Activated CD4-positive, alpha-beta T cell treated with anti-CD3 and anti-CD28 coated beads for 48 hours (primary cell): ENCODE measurements at regions not wholly inside any gene's neighbourhood (a gene's known extent, or its start where the extent isn't known, plus 50 kb on each side); places are given as distances from the start of the nearest gene placed in this dataset.
"Not testable (repeated sequence)": the region's sequence is repeated elsewhere in the genome, so short reads cannot be mapped to it uniquely, and the experiment has no call there.

Experiments
- DNase-seq: peaks from one replicate; pipeline ENCODE4 v3.0.0-alpha.2; 2020

DNA sequence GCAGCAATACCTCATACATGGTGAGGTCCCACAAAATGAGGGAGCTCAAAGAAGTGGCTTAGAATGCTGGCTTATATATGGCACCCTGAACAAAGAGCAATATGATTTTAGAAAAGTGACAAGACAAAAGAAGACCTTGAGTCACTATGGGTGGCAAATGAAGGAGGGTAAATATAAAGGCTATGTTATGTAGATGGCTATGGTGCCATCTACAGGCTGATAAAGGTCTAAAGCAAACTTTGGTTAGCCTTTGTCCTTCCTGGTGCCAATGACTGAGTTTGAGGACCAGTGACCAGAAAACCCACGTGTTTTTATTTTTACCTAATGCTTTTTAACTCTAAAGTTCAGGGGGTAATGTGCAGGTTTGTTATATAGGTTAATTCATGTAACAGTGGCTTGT, 151.8 kb downstream of the CCNG2 start:
- DNase-seq, result no peak

DNA sequence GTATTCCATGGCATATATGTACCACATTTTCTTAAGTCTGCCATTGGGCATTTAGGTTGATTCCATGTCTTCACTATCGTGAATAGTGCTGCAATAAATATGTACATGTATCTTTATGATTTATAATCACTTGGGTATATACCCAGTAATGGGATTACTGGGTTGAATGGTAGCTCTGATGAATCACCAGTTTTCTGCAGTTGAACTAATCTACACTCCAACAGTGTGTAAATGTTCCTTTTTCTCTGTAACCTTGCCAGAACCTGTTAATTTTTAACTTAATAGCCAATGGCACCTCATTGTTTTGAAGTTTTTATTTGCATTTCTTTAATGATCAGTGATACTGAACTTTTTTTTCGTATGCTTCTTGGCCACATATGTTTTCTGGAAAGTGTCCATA, 152.5 kb downstream of the CCNG2 start:
- no peak for DNase-seq

DNA sequence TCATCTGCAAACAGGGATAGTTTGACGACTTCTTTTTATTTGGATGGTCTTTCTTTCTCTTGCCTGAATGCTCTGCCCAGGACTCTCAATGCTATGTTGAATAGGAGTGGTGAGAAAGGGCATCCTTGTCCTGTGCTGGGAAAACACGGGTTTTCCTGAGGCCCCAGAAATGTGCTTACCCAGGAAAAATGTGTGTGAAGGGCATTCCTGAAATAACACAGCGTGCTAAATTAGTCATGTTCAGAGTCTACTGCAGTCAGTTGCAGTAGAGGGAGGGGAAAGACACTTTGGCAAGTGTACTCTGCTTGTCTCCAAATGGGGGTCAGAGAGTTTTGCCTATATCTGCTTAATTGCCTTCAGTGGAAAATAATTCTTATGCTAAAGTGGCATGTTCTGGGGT, 153.9 kb downstream of the CCNG2 start:
- DNase-seq, result no peak

DNA sequence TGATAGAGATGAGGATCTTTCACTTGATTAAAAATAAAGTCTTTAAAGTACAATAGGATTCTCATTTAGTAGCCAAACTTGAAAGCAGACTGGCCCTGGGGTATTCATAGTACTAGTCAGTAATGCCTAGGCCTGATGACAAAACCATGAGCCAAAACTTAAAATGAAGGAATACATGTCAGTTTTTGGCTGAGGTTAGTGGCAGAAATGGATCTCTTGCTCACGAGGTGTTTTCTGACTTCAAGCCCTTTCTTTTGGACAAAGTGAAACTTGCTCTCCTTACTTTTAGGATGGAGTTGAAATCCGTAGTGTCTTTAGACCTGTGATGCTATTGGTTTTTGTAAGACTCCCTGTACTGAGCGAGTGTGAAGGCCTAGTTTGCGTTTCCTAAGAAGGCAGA, 157.7 kb downstream of the CCNG2 start:
- DNase-seq, result no peak

DNA sequence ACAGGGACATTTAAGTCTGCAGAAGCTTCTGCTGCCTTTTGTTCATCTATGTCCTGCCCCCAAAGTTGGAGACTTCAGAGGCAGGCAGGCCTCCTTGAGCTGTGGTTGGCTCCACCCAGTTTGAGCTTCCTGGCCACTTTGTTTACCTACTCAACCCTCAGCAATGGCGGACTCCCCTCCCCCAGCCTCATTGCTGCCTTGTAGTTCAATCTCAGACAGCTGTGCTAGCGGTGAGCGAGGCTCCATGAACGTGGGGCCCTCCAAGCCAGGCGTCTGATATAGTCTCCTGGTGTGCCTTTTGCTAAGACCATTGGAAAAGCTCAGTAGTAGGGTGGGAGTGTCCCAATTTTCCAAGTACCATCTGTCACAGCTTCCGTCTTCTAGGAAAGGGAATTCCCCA, 170.1 kb downstream of the CCNG2 start:
- DNase-seq, result no peak

DNA sequence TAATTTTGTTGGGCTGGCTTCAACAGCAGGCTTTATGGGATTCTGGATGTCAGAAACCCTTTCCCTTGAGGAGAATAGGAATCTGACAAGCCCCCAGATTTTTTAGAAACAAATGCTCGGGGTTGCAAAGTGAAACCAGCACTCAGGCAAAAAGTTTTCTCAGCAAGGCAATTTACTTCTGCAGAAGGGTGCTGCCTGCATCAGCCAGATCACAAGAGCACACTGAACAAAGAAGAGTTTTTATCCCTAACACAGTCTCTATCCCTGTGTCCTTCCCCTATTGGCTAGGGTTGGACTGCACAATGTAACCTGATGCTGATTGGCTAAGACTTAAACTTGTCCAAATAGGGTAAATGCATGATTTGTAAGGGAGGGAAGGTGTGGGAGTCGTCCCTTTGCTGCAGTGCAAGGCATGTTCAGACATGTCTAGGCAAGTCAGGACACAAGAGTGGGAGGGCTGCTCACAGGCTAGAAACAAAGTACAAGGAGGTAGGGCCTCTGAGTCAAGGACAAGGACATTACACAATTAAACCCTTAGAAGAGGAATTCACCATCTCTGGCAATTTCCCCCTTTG, 175.8 kb downstream of the CCNG2 start:
- DNase-seq, result no peak

DNA sequence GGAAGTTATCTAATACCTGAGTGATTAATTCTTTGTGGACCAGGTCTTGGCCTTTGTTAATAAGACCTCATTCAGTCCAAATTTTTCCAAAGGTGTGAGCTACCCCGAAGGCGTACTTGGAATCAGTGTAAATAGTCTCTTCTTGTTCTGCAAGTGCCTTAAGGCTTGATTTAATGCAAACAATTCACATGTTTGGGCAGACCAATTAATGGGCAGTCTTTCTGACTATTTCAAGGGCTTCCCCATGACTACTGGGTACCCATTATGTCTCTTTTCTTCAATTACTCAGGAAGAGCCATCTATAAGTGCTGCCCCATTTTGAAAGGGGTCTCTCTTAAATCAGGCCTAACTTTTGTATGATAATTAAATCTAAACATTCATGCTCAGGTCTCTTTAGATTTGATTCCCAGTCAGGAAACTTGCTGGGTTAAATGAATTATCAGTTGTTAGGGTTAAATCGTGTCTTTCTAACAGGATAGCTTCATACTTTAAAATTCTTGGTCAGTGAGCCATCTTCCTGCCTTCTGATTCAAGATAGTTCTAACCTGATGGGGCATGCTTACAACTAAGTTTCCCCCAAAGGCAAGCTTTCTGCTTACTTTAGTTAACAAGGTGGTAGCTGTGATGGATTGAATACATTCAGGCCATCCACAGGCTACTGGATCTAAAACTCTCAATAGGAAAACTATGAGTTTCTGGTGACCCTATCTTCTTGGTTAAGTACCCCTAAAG, 179.6 kb downstream of the CCNG2 start:
- no peak for DNase-seq

DNA sequence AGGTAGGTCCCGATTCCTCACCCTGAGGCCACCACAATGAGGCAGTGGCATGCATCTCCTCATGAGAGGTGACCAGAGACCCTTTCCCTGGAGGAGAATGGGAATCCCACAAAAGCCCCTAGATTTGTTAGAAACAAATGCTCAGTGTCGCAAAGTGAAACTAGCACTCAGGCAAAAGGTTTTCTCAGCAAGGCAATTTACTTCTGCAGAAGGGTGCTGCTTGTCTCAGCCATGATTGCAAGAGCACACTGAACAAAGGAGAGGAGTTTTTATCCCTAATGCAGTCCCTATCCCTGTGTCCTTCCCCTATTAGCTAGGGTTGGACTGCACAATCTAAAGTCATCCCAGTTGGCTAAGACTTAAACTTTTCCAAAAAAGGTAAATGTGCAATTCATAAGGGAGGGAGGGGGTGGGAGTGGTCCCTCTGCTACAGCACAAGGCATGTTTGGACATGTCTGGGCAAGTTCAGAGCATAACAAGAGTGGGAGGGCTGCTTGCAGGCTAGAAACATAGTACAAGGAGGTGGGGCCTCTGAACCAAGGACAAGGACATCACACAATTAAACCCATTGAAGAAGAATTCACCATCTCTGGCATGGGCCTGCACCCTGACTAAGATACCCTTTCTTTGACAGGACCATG, 185.3 kb downstream of the CCNG2 start:
- DNase-seq, result no peak

DNA sequence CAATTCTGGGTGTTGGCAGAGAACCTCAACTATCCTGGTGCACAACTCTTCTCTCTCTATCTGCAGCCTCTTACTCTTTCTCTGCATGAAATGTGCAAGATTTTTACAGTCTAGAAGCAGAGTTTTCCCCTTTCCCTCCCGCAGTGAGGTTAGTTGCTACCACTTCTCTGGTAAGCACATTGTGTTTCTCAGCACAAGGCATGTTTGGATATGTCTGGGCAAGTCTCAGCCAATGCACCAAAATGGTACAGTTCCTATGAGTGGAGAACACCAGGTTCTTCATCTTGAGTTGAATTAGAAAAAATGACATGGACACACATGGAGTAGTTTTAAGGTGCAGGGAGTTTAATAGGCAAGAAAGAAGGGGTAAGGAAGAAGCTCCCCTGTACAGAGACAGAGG, 187.0 kb downstream of the CCNG2 start:
- no peak for DNase-seq

DNA sequence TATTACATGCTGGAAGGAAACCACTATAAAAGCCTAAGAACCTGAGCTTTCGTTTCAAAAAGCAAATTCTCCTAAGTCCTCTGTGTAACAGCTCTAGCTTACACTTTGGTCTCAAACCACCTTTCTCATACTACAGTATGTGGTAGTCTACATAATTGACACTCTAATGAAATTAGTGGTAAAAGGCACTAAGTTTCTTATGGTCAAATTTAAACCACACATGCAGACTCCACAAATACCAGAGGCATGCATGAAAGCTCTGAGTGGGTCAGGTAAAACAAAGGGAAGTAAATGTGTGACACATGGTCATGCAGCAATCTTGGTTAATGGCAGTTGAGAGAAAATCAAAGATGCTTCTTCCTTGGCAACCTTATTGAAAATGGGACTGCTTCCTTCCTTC, 187.8 kb downstream of the CCNG2 start:
- no peak for DNase-seq

DNA sequence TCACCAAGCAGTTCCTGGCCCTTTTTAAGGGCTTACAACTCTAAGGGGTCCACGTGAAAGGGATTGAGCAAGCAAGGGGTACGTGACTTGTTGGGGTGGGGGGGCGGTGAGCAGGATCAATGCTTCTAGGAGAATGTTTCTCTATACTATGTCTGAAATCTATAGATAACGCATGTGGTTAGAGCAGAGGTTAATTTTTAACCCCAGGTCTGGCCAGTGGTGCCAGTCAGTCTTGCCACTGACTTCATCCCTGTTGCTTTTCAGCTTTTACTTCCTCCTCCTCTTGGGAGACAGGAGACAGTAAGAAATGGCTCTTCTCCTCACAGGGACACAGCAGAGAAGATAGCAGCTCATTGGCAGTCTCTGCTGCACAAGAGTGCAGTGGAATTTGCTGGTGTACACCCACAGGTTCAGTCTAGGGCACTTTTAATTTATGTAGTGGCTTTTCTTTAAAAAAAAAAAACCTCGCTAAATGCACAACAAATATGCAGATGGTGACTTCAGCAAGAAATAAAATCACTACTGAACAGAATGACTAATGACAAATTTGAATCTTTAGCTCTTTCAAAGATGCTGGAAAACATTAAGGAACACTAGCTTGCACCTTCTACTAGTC, 190.5 kb downstream of the CCNG2 start:
- DNase-seq, result no peak

DNA sequence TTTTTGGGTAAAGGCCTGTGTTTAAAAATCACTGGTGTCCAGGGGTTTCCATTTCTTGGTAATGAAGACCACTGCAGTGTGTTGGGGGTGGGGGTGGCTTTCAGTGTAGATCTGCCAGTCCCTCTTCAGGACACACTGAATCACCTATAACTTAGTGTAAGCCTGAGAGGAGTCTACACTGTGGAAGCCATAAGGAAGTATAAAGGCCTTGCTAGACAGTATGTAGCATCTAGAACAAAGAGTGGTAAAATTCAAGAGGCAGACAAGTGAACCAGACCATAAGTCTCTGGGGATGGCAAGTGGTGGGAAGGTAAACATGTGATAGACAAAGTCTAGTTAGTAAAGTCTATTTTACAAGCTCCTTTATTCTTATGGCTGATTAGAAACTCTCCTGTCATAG, 191.8 kb downstream of the CCNG2 start:
- no peak for DNase-seq

DNA sequence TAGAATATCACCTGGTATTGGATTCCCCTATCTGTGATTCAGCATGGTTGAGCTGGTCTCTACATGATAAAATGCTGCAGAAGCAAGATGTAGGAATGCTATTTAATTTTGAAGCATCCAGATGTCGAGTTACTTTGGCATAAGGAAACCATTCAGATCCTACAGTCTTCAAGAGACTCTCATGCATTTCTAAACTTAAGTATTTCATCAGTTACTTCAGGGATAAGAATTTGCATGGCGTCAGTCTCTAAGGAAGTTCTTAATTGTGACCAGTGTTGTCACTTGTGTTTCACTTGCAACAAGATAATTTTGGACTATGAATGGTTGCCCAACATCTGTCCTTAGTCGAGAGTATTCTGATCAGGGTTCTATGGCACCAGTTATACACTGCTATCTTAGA, 192.4 kb downstream of the CCNG2 start:
- no peak for DNase-seq

DNA sequence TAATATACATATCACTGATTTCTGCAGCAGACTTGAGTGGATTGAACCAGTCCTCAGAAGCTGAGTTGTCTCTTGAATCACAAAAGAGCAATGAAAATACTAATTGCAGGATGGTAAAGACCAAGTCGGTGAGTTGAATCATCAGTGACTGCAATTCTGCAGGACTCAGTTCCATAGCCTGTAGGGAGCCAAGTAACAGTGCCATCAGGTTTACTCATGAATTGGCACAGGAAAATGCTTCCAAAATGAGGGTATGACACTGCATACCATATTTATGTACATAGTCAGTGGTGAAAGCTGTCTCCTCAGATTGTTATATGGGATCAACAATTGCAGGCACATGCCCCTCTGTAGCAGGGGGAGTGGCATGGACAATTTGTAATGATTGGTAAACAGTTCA, 192.8 kb downstream of the CCNG2 start:
- no peak for DNase-seq

DNA sequence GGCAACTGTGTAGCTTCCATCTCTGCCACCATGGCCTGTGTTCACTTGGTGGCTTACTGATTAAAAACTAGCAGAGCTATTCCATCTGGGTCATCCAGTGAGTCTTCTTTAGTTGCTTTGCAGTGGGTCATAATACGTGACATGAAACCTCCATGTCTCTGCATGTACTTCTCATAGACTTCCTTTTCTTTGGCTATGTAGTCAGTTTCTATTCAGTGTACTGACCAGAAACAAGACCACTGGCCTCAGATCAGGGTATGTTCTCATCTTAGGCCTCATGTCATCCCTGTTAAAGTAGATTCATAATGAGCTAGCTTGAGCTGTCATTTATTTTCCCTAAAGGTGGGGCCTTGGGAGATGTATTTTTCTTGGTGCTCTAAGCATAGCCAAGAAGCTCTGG, 195.2 kb downstream of the CCNG2 start:
- DNase-seq, result no peak

DNA sequence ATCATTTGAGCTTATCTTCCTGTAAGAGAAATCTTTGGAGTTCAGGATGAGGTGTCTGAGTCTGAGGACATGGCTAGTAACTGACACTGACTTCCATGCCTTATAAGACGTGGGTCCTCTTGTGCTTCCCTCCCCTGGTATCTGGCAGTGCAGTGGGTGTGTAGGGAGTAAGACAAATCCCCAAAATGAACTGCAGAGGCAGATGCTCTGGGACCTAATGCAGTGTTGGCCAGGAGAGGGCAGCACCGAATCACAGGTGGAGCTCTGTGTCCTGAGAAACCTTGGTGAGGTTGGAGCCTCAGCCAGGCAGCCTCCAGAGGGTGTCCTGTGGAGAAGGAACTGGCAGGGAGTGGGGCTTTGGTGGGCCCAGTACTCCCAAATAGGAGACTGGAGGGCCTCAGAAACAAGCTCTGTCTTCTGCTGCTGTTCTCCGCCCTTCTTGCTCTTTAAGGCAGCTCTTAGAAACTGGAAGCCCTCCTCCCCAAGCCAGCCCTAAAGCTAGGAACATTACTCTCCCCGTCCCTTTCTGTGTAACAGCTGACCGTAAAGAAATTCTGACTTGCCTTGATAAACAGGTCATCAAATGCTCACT, 196.8 kb downstream of the CCNG2 start:
- DNase-seq, result not testable (repeated sequence)

DNA sequence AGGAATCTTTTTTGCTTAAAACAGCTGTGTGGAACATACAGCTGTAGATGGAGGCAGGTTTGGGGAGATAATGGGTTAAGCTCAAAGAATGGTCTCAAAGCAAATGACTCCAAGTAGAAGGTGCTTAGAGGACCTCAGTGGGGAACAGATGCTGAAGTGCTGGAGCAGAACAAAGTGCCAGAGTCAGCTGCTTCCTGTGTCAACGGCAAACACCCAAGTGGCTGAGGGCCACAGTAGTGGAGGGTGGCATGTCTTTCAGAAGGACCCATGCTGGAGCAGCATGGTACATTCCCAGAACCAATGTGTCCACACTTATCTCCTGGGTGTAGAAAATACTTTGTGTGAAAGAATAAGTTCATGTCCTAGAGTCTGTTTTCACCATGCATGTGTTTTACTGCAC, 197.5 kb downstream of the CCNG2 start:
- no peak for DNase-seq

DNA sequence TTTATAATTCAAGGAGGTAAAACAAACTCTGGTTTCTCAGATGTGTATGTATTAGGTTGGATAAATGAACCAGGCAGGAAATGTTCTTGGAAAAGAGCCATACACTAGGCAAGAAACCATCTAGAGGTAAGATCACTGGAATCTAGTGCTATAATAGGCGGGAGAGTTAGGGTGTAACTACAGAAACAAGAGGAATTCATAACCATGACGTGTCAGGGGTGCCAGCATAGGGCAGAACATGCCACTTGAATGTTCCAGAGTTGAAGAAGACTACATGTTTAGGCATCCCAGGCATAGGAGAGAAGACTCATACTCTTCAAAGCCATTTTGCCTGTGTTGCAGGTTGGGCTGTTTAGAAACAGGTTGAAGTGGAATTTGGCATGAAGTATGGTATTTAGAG, 198.7 kb downstream of the CCNG2 start:
- no peak for DNase-seq

DNA sequence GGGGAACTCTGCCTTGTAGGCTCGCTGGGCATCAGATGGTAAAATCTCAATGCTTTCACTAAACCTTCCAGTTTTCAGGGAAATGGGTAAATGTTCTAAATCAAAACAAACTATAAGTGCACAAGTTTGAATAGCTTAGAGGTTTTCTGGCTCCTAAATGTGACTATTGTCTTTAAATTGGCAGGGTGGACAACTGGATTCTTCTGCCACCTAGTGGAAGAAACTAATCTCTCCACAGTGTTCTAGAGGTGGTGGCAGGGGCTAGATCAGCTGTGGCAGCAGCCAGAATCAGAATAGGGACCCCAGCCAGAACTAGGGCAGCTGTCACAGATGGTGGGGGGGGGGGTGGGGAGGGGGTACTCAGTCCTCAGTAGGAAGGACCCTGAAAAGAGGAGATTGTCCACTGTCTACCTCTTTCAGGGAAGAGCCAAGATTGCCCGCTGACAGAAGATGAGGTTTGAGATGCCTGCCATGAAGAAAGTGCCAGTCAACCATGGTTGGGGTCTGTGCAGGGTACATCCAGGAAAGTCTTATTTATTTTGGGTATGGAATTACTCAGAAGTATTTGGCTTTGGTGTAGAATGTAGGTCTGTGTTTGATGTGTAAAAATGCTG, 201.4 kb downstream of the CCNG2 start:
- peak; percentile 4 for DNase-seq

DNA sequence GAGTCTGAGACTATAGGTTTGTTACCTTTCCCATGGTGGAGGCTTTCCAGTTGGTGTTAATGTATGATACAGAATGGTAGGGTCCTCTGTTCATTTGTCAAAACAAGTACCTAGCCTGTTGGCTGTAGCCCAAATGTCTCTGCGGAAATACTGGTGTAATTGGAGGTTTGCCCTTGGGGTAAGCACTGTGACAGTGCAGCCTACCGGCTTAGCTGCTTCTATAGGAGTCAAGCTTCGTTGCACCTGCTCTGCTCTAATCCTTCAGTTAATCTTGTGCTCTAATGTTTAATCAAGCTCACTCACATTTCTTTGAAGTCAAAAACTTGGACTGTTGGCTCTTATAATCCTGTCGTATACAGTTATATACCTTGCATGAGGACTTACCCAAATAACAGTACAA, 203.4 kb downstream of the CCNG2 start:
- no peak for DNase-seq

DNA sequence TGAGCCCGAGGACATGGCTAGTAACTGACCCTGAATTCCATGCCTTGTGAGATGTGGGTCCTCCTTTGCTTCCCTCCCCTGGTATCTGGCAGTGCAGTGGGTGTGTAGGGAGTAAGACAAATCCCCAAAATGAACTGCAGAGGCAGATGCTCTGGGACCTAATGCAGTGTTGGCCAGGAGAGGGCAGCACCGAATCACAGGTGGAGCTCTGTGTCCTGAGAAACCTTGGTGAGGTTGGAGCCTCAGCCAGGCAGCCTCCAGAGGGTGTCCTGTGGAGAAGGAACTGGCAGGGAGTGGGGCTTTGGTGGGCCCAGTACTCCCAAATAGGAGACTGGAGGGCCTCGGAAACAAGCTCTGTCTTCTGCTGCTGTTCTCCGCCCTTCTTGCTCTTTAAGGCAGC, 209.9 kb downstream of the CCNG2 start:
- not testable (repeated sequence) for DNase-seq

DNA sequence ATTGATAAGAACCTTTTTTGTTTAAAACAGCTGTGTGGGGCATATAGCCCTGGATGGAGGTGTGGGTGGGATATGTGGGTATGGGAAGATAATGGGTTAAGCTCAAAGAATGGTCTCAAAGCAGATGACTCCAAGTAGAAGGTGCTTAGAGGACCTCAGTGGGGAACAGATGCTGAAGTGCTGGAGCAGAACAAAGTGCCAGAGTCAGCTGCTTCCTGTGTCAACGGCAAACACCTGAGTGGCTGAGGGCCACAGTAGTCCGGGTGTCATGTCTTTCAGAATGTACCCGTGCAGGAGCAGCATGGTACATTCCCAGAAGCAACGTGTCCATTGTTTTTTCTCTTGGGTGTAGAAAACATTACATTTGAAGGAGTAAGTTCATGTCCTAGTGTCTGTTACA, 210.6 kb downstream of the CCNG2 start:
- no peak for DNase-seq

DNA sequence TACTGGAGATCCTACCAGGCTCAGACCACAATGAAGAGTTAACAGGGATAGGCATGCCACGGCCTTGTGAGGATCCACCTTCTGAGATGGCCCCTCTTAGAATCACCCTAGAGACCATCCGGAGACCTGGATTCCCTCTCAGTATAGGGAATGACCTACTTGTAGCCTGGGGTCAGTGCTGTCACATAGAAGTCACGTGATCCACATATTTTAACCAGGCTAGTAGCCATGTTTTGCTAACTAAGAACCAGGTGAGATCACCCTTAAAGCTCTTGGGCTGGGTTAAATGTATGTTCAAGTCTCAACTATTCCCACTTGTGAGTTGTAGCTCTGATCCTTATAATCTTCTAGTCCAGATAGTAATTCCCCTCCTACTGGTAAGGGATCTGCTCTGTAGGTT, 215.4 kb downstream of the CCNG2 start:
- DNase-seq, result no peak
